Effector memory CD8-positive, alpha-beta T cell (primary cell): ENCODE measurements at regions not wholly inside any gene's neighbourhood (a gene's known extent, or its start where the extent isn't known, plus 50 kb on each side); places are given as distances from the start of the nearest gene placed in this dataset.

Source experiments
- ATAC-seq: fragments of 150-1000 bp; cut with Tn5 transposase; replicated peaks from 2 replicates; pipeline ENCODE4 v1.10.0; 2021; ENCODE audit warnings: mild to moderate bottlenecking, moderate library complexity
- DNase-seq, 3 experiments: peaks; one replicate each; pipeline ENCODE4 v3.0.0; 2021
- H3K27ac Mint-ChIP-seq, 2 donors: one replicate each; pipeline ENCODE4 v1.8.0; 2022; ENCODE audit warnings: mild to moderate bottlenecking in 2 of 2, mixed read lengths in 2 of 2, moderate library complexity in 2 of 2
- H3K27me3 Mint-ChIP-seq, 2 donors: one replicate each; pipeline ENCODE4 v1.8.0; 2022; ENCODE audit warnings: mixed read lengths in 2 of 2
- H3K36me3 Mint-ChIP-seq: one replicate; pipeline ENCODE4 v1.8.0; 2022; ENCODE audit warnings: mild to moderate bottlenecking, moderate library complexity, mixed read lengths; ENCODE audit not compliant: insufficient read depth
- H3K4me1 Mint-ChIP-seq, 2 donors: one replicate each; pipeline ENCODE4 v1.8.0; 2022; ENCODE audit warnings: low read depth in 2 of 2, mixed read lengths in 2 of 2
- H3K4me3 Mint-ChIP-seq, 2 donors: one replicate each; pipeline ENCODE4 v1.8.0; 2022; ENCODE audit warnings: mild to moderate bottlenecking in 2 of 2, mixed read lengths in 2 of 2, moderate library complexity in 2 of 2
- H3K9me3 Mint-ChIP-seq, 2 donors: one replicate each; pipeline ENCODE4 v1.8.0; 2022; ENCODE audit warnings: mixed read lengths in 2 of 2

DNA sequence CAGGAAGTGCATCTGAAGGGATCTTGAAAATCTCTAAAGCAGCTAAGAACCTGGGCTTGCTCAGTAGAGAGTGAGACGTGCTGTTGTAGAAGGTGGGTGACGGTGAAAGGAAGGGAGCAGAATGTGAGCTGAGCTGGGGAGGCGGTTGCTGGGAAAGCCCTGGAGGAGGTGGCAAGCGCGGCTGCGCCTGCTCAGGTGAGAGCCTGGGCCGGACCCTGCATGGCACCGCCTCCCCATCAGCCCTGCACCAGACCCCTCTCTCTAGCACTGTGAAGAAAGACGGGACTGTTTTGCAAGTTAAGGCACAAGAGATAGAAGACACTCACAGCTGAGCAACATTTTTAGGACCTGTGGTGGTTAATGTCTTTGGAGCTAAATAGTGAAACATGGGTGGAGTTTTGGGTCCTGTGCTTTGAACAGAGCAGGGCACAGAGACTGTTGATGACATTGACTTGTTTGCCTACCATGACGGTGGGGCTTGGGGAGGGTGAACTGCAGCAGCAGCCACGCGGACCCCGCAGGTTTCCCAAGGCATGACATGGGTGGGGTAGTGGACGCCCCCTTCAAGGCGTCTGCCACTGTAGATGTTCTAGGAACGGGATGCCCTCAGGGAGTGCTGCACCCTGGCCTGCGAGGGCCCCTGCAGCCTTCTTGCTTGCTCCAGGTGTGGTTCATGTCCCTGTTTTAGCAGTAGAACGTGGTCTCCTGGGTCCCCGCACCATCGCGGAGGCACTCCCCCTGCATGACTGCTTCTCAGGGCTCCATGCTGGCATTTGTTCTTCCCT lies 245.3 kb downstream of the TSN start:
- DNase-seq, result no peak
- ATAC-seq, result no peak
- Mint-ChIP-seq H3K4me3 (no peak overlapping the region), H3K36me3 (no peaks in the 10 kb centered on the region), H3K27ac (no peak overlapping the region), H3K27me3 (peaks cover 0 to 35% of the 10 kb centered on the region in 2 donors), H3K4me1 (no peaks in the 10 kb centered on the region), H3K9me3 (no peaks in the 10 kb centered on the region)

DNA sequence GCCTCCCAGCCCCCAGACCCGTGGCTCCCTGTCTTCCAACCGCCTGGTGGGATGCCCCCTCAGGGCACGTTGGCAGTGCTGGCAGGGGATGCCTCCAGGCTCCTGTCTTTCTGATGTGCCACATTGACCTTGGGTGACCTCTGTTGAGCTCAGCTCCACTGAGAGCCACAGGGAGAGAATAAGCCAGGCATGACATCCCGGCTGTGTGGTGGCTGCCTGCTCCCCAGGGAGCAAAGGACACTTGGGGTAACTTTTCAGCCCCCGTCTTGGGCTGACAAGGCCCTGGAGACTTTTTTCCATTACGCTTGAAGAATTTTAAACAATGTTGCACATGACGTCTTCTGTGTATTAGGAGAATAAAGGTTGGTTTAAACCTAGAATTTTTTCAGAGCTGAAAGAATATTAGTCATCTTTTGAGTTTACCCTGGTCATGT lies 246.0 kb downstream of the TSN start:
- Mint-ChIP-seq H3K27ac (no peak overlapping the region), H3K4me3 (no peak overlapping the region), H3K27me3 (peaks cover 0 to 28% of the 10 kb centered on the region in 2 donors), H3K9me3 (no peaks in the 10 kb centered on the region), H3K4me1 (no peaks in the 10 kb centered on the region), H3K36me3 (no peaks in the 10 kb centered on the region)
- no peak for ATAC-seq
- DNase-seq, result no peak

GRCh38 chr2:122003196-122003940 lies 247.9 kb downstream of the TSN start:
- ATAC-seq, result no peak
- H3K4me3 Mint-ChIP-seq, result no peak overlapping the region
- peaks cover 0 to 21% of the 10 kb centered on the region in 2 donors for H3K27me3 Mint-ChIP-seq
- no peak overlapping the region for H3K27ac Mint-ChIP-seq
- no peaks in the 10 kb centered on the region for H3K9me3 Mint-ChIP-seq
- H3K4me1 Mint-ChIP-seq, result no peaks in the 10 kb centered on the region
- peaks cover 4% of the 10 kb centered on the region for H3K36me3 Mint-ChIP-seq
- DNase-seq, result no peak

GRCh38 chr2:122007126-122007525 lies 251.7 kb downstream of the TSN start:
- Mint-ChIP-seq H3K36me3 (peaks cover 4% of the 10 kb centered on the region), H3K9me3 (peaks cover under 1 to 3% of the 10 kb centered on the region in 2 donors), H3K4me3 (no peak overlapping the region), H3K27ac (no peak overlapping the region), H3K27me3 (peaks cover 8 to 31% of the 10 kb centered on the region in 2 donors), H3K4me1 (no peaks in the 10 kb centered on the region)
- DNase-seq (no peak), ATAC-seq (no peak)

- peaks cover 1 to 7% of the 10 kb centered on the region in 2 donors for H3K9me3 Mint-ChIP-seq
- H3K27ac Mint-ChIP-seq, result no peak overlapping the region
- ATAC-seq (no peak), DNase-seq (no peak)
- H3K4me1 Mint-ChIP-seq, result no peaks in the 10 kb centered on the region
- H3K4me3 Mint-ChIP-seq, result no peak overlapping the region
- peaks cover 4% of the 10 kb centered on the region for H3K36me3 Mint-ChIP-seq
- H3K27me3 Mint-ChIP-seq, result peaks cover 8 to 28% of the 10 kb centered on the region in 2 donors
Observed at GRCh38 chr2:122007577-122007976, 252.1 kb downstream of the TSN start.

- Mint-ChIP-seq H3K27me3 (peaks cover 8 to 20% of the 10 kb centered on the region in 2 donors), H3K36me3 (peaks cover 4% of the 10 kb centered on the region), H3K4me3 (no peak overlapping the region), H3K27ac (no peak overlapping the region), H3K4me1 (no peaks in the 10 kb centered on the region), H3K9me3 (peaks cover 1 to 7% of the 10 kb centered on the region in 2 donors)
- DNase-seq (no peak), ATAC-seq (no peak)
Observed at GRCh38 chr2:122009561-122009960, 254.1 kb downstream of the TSN start.

GRCh38 chr2:122011493-122012270 lies 256.2 kb downstream of the TSN start:
- ATAC-seq (no peak), DNase-seq (no peak)
- no peaks in the 10 kb centered on the region for H3K4me1 Mint-ChIP-seq

DNA sequence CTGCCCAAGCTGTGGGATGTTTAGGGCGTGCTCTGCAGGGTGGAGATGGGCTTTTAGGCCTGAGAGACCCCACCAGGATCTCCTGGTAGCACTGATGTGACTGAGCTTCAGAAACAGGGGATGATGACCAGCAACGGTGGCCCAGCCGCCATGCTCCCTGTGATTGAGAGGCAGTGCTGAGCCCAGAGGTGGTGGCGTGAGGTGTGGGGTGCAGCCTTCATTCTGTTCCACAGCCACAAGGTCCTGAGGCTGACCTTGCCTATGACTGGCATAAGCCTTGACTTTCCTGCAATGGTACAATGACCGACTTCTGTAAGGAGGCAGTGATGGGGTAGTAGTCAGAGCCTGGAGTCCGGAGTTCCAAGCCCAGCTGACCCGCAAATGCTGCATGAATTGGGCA lies 263.3 kb downstream of the TSN start:
- no peaks in the 10 kb centered on the region for H3K9me3 Mint-ChIP-seq
- peaks cover 8 to 21% of the 10 kb centered on the region in 2 donors for H3K27me3 Mint-ChIP-seq
- no peaks in the 10 kb centered on the region for H3K36me3 Mint-ChIP-seq
- H3K4me3 Mint-ChIP-seq, result no peak overlapping the region
- H3K27ac Mint-ChIP-seq, result no peak overlapping the region
- no peaks in the 10 kb centered on the region for H3K4me1 Mint-ChIP-seq
- ATAC-seq (no peak), DNase-seq (no peak)

More at GRCh38 chr2:122011493-122012270, 256.2 kb downstream of the TSN start:
- Mint-ChIP-seq H3K27ac (no peak overlapping the region), H3K27me3 (peaks cover 8 to 20% of the 10 kb centered on the region in 2 donors), H3K9me3 (peaks cover 1 to 7% of the 10 kb centered on the region in 2 donors), H3K36me3 (peaks cover 4% of the 10 kb centered on the region), H3K4me3 (no peak overlapping the region)

DNA sequence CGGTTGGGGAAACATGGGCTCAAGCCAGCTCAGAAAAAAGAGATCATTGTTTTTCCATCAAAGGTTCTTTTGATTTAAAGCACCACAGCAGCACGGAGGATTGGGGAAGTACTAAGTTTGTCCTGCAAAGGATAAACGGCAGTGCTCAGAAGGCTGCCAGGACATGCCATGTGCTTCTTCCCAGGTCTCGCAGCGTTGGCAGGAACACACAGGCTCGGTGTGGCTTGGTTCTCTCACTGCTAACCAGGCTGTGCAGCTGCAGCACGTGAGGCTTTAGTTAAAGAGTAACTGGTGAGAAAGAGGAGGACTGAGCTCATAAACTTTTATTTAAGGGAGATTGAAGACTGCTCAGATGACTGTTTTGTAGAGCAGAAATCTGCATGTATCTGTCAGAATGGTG lies 264.3 kb downstream of the TSN start:
- H3K27ac Mint-ChIP-seq, result no peak overlapping the region
- H3K4me3 Mint-ChIP-seq, result no peak overlapping the region
- ATAC-seq (no peak), DNase-seq (no peak)
- H3K4me1 Mint-ChIP-seq, result no peaks in the 10 kb centered on the region
- no peaks in the 10 kb centered on the region for H3K9me3 Mint-ChIP-seq
- H3K36me3 Mint-ChIP-seq, result no peaks in the 10 kb centered on the region
- peaks cover 14 to 21% of the 10 kb centered on the region in 2 donors for H3K27me3 Mint-ChIP-seq

DNA sequence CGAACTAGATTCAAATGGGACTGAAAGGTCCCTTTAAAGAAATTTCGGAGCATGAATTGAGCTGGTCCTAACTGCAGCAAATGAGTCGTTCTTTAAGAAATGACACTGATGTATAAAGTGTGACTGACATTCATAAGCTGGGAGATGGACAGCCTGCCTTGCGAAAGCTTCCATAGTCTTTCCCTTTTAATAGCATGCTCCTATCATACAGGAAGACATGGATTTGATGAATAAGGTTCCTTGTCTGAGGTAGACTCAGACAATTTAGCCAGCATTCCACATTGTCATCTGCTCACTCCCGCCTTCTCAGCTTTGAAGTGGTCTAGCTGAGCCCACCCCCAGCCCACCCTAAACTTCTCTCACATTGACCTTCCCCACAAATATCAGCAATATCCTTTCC lies 264.9 kb downstream of the TSN start:
- Mint-ChIP-seq H3K36me3 (no peaks in the 10 kb centered on the region), H3K27me3 (peaks cover 16 to 27% of the 10 kb centered on the region in 2 donors), H3K4me3 (no peak overlapping the region), H3K4me1 (no peaks in the 10 kb centered on the region), H3K27ac (no peak overlapping the region), H3K9me3 (no peaks in the 10 kb centered on the region)
- ATAC-seq (no peak), DNase-seq (no peak)

DNA sequence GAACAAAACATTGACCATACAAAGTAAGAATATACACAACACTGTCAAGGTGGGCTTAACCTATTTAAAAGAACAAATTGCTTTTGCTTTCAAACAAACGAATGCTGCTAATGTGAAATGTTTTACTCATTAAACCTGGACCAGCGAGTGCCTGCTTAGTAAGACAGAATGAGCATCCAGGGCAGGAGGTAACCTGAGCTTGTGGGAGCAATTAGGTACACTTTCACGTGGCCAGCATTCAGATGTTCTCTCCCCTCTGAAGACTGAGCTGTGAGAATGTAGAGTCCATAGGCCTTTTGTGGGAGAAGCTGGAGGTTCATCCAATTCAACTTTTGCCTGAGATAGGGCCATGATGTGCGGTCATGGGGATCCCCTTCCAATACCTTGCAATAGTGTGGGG lies 266.5 kb downstream of the TSN start:
- Mint-ChIP-seq H3K4me1 (no peaks in the 10 kb centered on the region), H3K27ac (no peak overlapping the region)
- no peak for DNase-seq

DNA sequence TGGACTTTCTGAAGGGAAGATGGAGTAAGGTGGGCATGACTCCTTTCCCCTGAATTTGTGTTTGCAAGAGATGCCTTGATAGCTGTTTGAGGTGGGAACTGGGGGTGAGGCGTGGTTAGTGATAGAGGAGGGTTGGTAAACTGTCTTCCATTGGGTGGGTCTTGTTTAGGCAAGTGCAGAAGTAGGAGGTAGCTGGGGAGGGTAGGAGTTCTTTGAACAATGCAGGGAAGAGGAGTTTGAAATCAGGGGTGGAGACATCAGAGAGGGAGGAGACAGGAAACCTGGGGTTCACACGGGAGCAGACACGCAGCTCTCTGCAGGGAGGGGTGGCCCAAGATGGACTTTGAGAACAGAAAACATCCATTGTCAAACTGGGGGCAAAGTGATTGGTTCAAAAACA lies 267.1 kb downstream of the TSN start:
- Mint-ChIP-seq H3K4me1 (no peaks in the 10 kb centered on the region), H3K27me3 (peaks cover 16 to 35% of the 10 kb centered on the region in 2 donors), H3K27ac (no peak overlapping the region), H3K36me3 (no peaks in the 10 kb centered on the region), H3K9me3 (no peaks in the 10 kb centered on the region), H3K4me3 (no peak overlapping the region)
- no peak for ATAC-seq
- no peak for DNase-seq

More for the DNA sequence above, 266.5 kb downstream of the TSN start:
- H3K9me3 Mint-ChIP-seq, result no peaks in the 10 kb centered on the region
- no peaks in the 10 kb centered on the region for H3K36me3 Mint-ChIP-seq
- no peak for ATAC-seq
- no peak overlapping the region for H3K4me3 Mint-ChIP-seq
- H3K27me3 Mint-ChIP-seq, result peaks cover 16 to 35% of the 10 kb centered on the region in 2 donors

GRCh38 chr2:122023059-122023864 lies 267.8 kb downstream of the TSN start:
- H3K4me1 Mint-ChIP-seq, result no peaks in the 10 kb centered on the region
- no peaks in the 10 kb centered on the region for H3K36me3 Mint-ChIP-seq
- no peak overlapping the region for H3K4me3 Mint-ChIP-seq
- no peak overlapping the region for H3K27ac Mint-ChIP-seq
- ATAC-seq (no peak), DNase-seq (no peak)
- peaks cover 16 to 35% of the 10 kb centered on the region in 2 donors for H3K27me3 Mint-ChIP-seq
- no peaks in the 10 kb centered on the region for H3K9me3 Mint-ChIP-seq
